ENCODE measurements at regions not wholly inside any gene's neighbourhood (a gene's known extent, or its start where the extent isn't known, plus 50 kb on each side); places are given as distances from the start of the nearest gene placed in this dataset.

DNA sequence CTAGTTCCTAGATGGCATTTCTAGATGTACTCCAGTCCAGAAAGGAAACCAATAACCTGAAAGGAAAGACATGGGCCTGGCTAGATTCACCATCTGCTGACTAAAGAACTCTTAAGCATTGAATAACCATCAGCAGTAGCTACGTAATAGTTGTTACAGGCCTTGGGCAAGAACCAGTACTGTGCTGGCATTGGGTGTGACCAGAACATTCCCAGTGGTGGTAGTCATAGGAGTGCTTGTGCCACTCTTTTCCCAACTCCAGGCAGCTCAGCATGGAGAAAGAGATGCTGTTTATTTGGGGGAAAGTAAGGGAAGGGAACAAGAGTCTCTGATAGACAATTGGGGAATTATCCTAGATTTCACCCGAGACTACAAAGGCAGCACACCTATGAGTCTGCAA is 333.3 kb downstream of the SLC16A7 start:
- H3K4me3 ChIP-seq (replicated peaks in 1 of 2; ENCODE audit: low read depth in 1 of 2, low read length in 2 of 2), result no peak overlapping the region
- ChIA-PET CTCF (no interaction called here), RAD21 (ENCODE audit: low non-redundant PET in 1 of 2, low total read pairs in 2 of 2, uncharacterized antibody in 2 of 2, unreplicated experiment in 2 of 2) (no interaction called here), POLR2A (no interaction called here)
- no peak for TF ChIP-seq ZNF274 (IDR thresholded peaks at IDR 0.05; ENCODE audit: low read depth, low read length)
- TF ChIP-seq POLR2A (IDR thresholded peaks at IDR 0.05; ENCODE audit: borderline replicate concordance, extremely low read depth, insufficient read depth, insufficient read length), result no peak
- no peak for TF ChIP-seq EZH2 (IDR thresholded peaks at IDR 0.05)
- no peak for TF ChIP-seq ELF1 (IDR thresholded peaks at IDR 0.05; ENCODE audit: borderline replicate concordance, low read depth)
- no peaks in the 10 kb centered on the region for H3K27me3 ChIP-seq (ENCODE audit: insufficient read depth, low read length)
- H3K79me2 ChIP-seq (ENCODE audit: insufficient read depth, low read length), result no peaks in the 10 kb centered on the region
- H2AFZ ChIP-seq (ENCODE audit: low read depth, low read length, poor library complexity, severe bottlenecking), result no peak overlapping the region
- DNase-seq (ENCODE audit: low read depth, low spot score) (no peak), ATAC-seq (no peak; the same call in 1 of the 2 replicates)
- H3K4me1 ChIP-seq (ENCODE audit: control insufficient read depth in 1 of 2, insufficient read depth in 2 of 2, low read length in 2 of 2), result peaks cover 0 to 10% of the 10 kb centered on the region in 2 experiments; a peak in 2 of 4 replicates
- H3K4me2 ChIP-seq (ENCODE audit: low read length), result peak overlapping the region; percentile 32; the same call in 1 of the 2 replicates
- no TSS peak for BruUV-seq (replicated peaks)
- H3K27ac ChIP-seq (ENCODE audit: low read depth, low read length), result no peak overlapping the region
- no peaks in the 10 kb centered on the region for H3K9me2 ChIP-seq (ENCODE audit: insufficient read depth)
- H3K9ac ChIP-seq (ENCODE audit: low read length), result no peak overlapping the region
- H4K20me1 ChIP-seq (ENCODE audit: insufficient read depth), result no peaks in the 10 kb centered on the region
- intact Hi-C loops (cut with micrococcal nuclease), result no loop called here
- H3K36me3 ChIP-seq (ENCODE audit: control insufficient read depth in 1 of 2, insufficient read depth in 2 of 2, low read length in 2 of 2), result no peaks in the 10 kb centered on the region
- H3K9me3 ChIP-seq (ENCODE audit: control insufficient read depth in 1 of 2, insufficient read depth in 1 of 2, low read depth in 1 of 2, low read length in 2 of 2), result no peaks in the 10 kb centered on the region

DNA sequence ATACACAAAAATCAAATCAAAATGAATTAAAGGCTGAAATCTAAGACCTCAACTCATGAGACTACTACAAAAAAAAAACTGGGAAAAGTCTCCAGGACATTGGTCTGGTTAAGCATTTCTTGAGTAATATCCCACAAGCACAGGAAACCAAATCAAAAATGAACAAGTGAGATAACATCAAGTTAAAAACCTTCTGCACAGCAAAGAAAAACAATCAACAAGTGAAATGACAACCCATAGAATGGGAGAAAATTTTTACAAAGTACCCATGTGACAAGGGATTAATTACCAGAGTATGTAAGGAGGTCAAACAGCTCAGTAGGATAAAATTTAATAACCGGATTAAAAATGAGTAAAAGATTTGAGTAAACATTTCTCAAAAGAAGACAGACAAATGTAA is 338.7 kb downstream of the SLC16A7 start:
- Histone ChIP-seq H3K27ac (ENCODE audit: low read depth, low read length) (no peak overlapping the region), H3K9me3 (ENCODE audit: control insufficient read depth in 1 of 2, insufficient read depth in 1 of 2, low read depth in 1 of 2, low read length in 2 of 2) (no peaks in the 10 kb centered on the region), H3K27me3 (ENCODE audit: insufficient read depth, low read length) (no peaks in the 10 kb centered on the region), H2AFZ (ENCODE audit: low read depth, low read length, poor library complexity, severe bottlenecking) (no peak overlapping the region), H3K4me2 (ENCODE audit: low read length) (no peak overlapping the region), H3K4me3 (replicated peaks in 1 of 2; ENCODE audit: low read depth in 1 of 2, low read length in 2 of 2) (no peak overlapping the region), H3K9ac (ENCODE audit: low read length) (no peak overlapping the region), H4K20me1 (ENCODE audit: insufficient read depth) (no peaks in the 10 kb centered on the region), H3K4me1 (ENCODE audit: control insufficient read depth in 1 of 2, insufficient read depth in 2 of 2, low read length in 2 of 2) (peaks cover 0 to under 1% of the 10 kb centered on the region in 2 experiments; a peak in 1 of 4 replicates), H3K9me2 (ENCODE audit: insufficient read depth) (no peaks in the 10 kb centered on the region), H3K36me3 (ENCODE audit: control insufficient read depth in 1 of 2, insufficient read depth in 2 of 2, low read length in 2 of 2) (no peaks in the 10 kb centered on the region), H3K79me2 (ENCODE audit: insufficient read depth, low read length) (no peaks in the 10 kb centered on the region)
- no TSS peak for BruUV-seq (replicated peaks)
- ATAC-seq, result no peak
- TF ChIP-seq, protein P1, sequence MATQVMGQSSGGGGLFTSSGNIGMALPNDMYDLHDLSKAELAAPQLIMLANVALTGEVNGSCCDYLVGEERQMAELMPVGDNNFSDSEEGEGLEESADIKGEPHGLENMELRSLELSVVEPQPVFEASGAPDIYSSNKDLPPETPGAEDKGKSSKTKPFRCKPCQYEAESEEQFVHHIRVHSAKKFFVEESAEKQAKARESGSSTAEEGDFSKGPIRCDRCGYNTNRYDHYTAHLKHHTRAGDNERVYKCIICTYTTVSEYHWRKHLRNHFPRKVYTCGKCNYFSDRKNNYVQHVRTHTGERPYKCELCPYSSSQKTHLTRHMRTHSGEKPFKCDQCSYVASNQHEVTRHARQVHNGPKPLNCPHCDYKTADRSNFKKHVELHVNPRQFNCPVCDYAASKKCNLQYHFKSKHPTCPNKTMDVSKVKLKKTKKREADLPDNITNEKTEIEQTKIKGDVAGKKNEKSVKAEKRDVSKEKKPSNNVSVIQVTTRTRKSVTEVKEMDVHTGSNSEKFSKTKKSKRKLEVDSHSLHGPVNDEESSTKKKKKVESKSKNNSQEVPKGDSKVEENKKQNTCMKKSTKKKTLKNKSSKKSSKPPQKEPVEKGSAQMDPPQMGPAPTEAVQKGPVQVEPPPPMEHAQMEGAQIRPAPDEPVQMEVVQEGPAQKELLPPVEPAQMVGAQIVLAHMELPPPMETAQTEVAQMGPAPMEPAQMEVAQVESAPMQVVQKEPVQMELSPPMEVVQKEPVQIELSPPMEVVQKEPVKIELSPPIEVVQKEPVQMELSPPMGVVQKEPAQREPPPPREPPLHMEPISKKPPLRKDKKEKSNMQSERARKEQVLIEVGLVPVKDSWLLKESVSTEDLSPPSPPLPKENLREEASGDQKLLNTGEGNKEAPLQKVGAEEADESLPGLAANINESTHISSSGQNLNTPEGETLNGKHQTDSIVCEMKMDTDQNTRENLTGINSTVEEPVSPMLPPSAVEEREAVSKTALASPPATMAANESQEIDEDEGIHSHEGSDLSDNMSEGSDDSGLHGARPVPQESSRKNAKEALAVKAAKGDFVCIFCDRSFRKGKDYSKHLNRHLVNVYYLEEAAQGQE (IDR thresholded peaks at IDR 0.05; ENCODE audit: low read depth), result no peak
- no peak for TF ChIP-seq YY1 (IDR thresholded peaks at IDR 0.05; ENCODE audit: extremely low read depth, insufficient replicate concordance, low read depth, low read length)
- no peak for TF ChIP-seq TCF7L2 (IDR thresholded peaks at IDR 0.05; ENCODE audit: borderline replicate concordance, extremely low read depth, insufficient read depth, insufficient read length)
- ChIA-PET POLR2A (no interaction called here), RAD21 (ENCODE audit: low non-redundant PET in 1 of 2, low total read pairs in 2 of 2, uncharacterized antibody in 2 of 2, unreplicated experiment in 2 of 2) (no interaction called here), CTCF (no interaction called here)
- intact Hi-C loops (cut with micrococcal nuclease), result no loop called here
- no peak for DNase-seq (ENCODE audit: low read depth, low spot score)
